ENCODE measurements at regions not wholly inside any gene's neighbourhood (a gene's known extent, or its start where the extent isn't known, plus 50 kb on each side); places are given as distances from the start of the nearest gene placed in this dataset.

GRCh38 chr10:3995302-3996210 is 210.5 kb upstream of the KLF6 start:
- no peak for TF ChIP-seq TAF1 (conservative IDR thresholded peaks at IDR 0.05)
- TF ChIP-seq CTCF (IDR thresholded peaks at IDR 0.05; ENCODE audit: low read depth, low read length, missing input control): no peak
- no peak for TF ChIP-seq RXRA (IDR thresholded peaks at IDR 0.05)

Measured in liver (tissue), 3 donors.